A673 (cell line): ENCODE measurements at regions not wholly inside any gene's neighbourhood (a gene's known extent, or its start where the extent isn't known, plus 50 kb on each side); places are given as distances from the start of the nearest gene placed in this dataset.

Experiments
- CTCF ChIP-seq: fragments of 300-800, 200-600 bp; sonication (generic); conservative IDR thresholded peaks from 2 replicates; pipeline ENCODE4 v1.5.1; 2017; ENCODE audit warnings: low read depth, mild to moderate bottlenecking, antibody characterized with exemption, low read length, moderate library complexity, mixed read lengths
- EZH2 ChIP-seq: fragments of 200-600 bp; sonication (generic); IDR thresholded peaks from 2 replicates; pipeline ENCODE4 v1.6.1; 2017; ENCODE audit warnings: borderline replicate concordance, low read depth, mild to moderate bottlenecking, mixed read lengths, antibody characterized with exemption, low read length; ENCODE audit not compliant: poor library complexity, severe bottlenecking

- no peak for TF ChIP-seq EZH2
- TF ChIP-seq CTCF = peak; percentile 71
These were observed 185.9 kb upstream of the CCDC150 start for GRCh38 chr2:196453613-196454047.
